Kidney capillary endothelial cell (primary cell): ENCODE measurements at regions not wholly inside any gene's neighbourhood (a gene's known extent, or its start where the extent isn't known, plus 50 kb on each side); places are given as distances from the start of the nearest gene placed in this dataset.

Experiments used
- DNase-seq: peaks from one replicate; pipeline ENCODE4 v3.0.0-alpha.2; 2018; ENCODE audit warnings: low spot score

DNA sequence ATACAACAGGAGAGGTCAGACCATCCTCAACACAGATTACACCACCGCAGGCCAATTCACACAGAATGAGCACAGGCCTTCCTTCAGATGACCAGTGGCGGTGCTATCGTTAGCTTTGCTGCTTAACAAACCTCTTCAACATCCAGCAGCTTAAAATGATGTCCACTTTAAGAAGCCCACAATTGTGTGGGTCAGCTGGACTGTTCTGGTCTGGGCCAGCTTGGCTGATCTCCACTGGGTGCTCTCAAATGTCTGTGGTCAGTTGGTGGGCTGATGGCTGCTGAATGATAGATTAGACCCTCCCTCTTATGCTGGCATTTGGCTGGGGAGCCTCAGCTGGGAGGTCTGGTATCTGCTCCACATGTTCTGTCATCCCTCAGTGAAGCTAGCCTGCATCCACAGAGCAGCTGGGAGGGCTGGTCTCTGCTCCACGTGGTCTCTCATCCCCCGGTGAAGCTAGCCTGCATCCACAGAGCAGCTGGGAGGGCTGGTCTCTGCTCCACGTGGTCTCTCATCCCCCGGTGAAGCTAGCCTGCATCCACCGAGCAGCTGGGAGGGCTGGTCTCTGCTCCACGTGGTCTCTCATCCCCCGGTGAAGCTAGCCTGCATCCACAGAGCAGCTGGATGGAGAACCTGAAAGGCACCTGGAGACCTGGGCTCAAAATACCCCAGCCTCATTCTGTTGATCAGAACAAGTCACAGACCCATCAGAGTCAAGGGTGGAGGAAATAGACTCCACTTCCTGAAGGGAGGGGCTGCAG lies 203.6 kb upstream of the DIO3 start:
- no peak for DNase-seq

DNA sequence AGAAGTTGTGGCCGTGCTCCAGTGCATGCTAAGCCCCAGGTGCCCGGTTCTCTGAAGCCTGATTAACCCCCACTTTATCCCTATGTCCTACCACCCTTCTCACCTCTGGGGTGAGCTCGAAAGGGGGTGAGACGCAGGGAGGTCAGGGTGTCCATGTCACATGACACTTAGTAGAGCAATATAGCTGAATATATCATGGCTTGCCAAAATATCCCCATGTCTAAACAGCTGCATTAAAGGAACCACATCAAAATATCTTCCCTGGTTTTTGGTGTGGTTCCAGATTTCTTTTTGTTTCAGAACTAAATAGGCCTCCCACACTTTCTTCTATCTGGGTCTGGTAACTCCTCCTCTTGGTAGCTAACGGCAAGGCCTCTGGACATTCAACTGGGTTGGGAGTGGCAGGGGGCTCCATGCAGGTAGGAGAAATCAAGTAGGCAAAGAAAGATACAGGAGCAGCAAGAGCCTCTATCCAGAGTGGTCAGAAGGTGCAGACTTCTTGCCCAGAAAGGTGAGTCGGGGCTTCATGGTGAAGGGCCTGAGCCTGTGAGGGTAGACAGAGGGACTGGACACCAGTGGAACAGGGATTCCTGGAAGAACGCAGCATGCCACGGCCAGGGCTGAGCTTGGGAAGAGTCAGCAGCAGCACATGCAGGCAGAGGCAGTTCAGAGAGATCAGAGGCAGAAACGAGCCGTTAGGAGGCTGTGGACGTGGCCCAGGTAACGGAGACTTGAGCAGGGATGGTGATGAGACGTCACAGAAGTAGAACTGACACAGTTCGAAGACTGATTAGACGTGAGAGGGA lies 202.8 kb upstream of the DIO3 start:
- DNase-seq = no peak

DNA sequence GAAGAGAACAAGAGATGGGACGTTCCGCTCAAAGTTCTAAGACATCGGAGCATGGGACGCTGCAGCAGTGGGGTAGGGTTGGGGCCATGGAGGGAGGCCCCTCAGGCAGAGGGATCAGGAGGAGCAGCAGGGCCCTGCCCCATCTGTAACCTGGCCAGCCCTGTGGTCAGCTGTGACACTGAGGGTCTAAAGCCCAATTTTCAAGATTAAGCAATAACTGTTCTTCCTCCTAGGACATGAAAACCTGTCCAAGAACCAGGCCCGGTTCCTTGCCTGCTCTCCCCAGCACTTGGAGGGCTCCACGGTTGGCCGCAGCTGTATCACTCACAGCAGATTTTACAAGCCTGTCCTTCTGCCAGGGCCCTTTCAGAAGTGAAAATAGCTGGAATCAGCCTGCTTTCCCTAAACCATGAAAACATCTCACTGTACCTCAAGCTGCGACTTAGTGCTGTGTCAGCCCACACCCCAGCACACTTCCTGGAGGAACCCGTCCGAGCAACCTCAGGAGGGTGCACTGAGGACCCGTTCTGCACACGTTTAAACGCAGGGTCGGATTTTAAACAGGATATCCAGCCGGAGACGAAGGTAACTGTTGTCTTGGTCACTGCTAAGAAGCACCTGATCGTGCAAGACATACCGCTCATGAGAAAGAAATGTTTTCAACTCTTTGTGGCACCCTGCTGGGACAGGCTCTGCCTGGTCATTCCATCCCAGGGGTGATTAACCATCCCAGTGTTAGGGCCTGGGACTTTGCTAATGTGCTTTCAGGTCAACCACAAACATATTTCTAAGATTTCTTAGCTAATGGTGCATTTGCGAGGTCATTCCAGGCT lies 201.9 kb upstream of the DIO3 start:
- DNase-seq = no peak

DNA sequence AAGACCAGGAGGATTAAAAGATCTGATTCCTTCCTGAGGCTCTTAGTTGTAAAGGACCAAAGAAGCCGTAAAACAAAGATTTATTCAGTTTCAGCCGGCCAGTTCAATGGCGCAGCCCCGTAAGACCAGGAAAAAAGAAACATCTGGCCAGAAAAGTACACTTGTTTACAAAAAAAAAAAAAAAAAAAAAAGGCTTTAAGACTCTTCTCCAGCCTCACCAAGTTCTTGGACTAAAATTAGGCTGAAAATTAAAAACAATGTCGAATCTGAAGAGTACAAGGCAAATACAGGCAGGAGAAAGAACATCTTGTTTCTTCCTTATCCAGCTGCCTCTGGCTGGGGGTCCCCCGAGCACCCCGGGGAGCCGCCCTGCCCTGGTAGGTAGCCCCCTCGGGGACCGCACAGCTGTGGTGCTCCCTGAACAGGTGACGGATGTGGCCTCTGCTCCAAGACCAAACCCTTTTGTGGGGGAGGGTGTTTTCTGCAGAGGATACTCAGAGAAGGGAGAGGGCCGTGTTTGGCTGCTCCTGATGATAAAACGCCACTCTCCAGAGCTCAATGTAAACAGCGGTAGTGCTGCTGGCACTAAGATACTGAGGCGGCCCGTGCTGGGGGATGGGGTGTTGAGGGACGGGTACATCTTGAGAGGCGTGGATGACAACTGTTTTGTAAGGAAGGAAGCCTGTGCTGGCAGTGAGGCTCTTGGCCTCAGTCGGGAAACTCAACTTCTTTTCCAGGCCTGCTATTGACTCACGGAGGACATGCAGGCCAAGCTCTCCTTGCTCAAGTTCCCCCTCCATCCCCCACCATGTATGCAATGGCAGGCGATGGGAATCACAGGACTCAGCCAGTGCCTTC lies 201.0 kb upstream of the DIO3 start:
- DNase-seq = no peak

DNA sequence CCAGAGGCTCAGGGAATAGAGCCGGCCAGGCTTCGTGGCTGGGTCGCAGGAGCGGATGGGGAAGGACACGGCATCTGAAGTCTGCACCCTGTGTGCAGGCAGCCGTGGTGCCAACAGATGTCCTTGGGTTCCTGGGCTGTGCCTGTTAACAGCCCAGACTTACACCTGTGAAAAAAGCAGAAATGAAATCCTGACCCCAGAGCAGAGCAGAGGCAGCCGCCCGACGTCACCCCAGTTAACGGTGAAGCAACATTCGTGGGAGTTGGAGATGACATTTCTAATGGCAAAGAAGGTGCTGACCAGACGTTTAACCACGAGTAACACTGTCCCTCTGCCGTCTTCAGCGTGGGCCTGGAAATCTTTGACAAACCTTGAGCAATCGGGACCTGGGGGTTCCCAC lies 200.3 kb upstream of the DIO3 start:
- DNase-seq = no peak

DNA sequence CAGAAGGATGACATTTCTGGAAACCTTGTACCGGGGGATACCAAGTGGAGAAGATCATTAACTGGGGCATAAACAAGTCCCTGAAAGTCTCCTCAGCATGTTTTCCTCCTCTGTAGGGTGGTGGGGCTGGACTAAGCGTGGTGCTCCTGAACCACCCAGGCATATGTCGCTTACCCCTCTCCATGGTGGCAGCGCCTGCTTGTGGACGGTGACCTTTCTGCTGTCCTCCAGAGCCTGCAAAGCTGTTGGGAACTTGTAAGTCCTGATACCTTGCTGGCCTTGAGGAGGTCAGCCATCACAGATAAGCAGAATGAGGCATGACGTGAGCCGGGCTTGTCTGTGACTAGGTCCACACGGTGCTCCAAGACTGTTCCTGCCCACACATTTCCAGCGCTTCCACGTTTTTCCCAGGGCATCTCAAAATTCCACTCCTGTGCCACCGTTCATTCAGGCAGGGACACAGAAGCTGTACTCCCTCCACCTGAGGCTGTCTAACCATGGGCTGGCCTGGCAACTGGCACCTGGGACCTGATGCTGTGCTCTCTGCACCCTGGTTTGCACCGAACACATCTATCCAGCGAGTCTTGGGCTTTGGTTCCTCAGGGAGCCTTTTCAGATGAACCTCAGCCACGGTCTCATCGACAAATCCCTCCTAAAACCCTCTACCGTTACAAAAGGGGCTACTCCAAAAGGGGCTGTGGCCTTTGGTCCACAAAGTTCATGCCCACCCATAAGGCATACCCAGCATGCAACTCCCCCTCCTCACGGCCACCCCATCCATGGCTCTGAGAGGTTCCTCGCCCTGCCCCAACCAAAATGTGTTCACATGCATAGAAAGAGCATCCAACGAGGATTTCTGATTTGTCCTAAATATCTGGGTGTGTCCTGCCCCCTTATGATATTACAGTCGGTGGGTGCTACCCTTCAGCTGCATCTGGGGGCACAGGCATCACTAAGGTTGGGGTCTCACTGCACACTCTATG lies 199.6 kb upstream of the DIO3 start:
- DNase-seq = no peak

DNA sequence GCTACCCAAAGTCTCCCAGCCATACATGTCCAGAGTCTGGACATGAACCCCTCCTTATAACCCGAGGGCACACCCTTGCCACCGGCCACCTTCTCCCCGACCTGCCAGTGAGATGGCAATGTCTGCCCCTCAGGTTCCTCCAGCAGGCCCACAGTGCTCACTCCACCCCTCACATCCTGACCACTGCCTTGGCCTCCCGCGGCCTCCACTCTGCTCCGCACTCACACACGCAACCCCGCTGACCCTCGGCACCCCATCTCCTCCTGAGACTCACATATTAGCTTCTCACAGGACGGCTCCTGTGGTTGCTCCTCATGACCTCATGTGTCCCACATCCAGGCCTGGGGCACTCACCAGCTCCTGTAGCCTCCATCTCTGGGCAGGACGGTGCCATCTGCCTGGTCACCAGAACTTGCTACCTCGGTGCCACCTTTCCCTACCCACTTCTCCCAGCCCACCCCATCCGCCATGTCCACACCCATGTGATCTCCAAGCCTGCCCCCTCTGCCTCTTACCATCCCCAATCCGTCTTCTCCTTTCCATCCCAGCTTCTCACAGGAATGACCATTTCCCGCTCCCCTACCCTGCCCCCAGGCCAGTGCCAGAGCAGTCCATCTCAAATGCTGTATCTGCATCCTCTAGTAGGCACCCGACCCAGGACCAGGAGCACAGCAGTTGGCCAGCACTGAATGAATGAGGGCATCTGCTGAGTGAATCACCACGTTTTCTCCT lies 198.6 kb upstream of the DIO3 start:
- DNase-seq = no peak

DNA sequence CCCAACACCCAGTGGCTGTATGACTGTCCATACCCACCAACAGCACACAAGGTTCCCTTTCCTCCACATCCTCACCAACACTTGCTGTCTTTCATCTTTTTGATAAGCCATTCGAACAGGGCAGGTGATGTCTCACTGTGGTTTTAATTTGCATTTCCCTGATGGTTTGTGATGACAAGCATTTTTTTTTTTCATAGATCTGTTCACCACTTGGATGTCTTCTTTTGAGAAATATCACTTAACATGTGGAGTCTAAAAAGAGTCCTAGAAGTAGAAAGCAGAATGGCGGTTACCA lies 198.1 kb upstream of the DIO3 start:
- DNase-seq = no peak

DNA sequence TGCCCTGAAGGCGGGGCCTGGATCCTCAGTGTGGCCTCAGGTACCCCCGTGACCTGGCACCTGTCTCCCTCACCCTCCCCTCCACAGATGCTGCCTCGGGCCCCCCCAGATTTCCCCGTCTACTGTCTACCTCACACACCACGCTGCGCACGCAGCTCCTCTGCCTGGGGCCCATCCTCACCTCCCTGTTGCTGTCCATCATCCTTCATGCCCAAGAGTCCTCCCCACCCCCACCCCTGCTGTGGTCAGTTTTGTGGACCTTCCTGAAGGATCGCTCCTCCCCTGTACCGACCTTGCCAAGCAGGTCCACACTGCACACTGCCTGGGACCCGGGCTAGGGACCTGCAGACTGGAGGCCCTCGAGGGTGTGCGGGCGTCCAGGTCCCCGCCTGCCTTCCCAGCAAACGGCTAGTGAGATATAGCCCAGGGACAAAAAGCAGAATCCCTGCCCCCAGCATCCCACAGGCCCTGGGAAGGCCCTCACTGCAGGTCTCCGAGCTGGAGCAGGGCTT lies 197.4 kb upstream of the DIO3 start:
- DNase-seq = no peak

DNA sequence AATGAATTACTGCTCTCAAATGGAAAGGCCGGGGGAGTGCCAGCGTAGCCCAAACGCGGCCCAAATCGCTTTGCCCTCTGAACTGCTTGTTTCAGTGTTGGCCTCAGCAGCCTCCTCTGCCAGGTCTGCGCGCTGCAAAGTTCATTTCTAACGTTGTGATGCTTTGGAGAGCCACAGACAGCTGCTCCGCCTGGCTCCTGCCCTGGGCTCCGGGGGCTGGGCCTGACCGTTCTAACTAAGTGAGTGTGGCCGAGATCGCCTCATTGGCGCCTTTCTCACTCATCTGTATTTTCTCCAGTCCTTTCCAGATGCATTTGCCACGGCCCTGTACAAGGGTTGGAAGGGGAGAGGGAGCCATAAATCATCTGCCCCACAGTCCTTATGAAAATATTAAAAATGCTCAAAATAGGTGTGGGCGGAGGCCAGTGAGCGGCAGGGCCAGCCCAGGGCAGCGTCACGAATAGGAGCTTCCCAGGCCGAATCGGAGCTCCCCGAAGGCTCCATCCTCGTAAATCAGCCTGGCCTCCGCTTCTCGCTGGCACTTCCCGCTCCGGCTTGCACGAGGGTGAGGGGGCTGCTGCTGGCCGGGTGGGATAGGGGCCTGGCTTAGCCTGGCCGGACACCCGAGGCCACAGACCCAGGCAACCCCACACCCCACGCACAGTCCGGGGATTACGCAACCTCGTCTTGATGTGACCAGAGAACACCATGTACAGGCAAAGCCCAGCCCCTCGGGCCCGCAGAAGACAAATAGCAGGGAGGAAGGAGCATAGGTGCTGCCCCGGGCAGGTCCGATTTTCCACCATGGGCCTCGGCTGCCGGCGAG lies 196.6 kb upstream of the DIO3 start:
- no peak for DNase-seq

DNA sequence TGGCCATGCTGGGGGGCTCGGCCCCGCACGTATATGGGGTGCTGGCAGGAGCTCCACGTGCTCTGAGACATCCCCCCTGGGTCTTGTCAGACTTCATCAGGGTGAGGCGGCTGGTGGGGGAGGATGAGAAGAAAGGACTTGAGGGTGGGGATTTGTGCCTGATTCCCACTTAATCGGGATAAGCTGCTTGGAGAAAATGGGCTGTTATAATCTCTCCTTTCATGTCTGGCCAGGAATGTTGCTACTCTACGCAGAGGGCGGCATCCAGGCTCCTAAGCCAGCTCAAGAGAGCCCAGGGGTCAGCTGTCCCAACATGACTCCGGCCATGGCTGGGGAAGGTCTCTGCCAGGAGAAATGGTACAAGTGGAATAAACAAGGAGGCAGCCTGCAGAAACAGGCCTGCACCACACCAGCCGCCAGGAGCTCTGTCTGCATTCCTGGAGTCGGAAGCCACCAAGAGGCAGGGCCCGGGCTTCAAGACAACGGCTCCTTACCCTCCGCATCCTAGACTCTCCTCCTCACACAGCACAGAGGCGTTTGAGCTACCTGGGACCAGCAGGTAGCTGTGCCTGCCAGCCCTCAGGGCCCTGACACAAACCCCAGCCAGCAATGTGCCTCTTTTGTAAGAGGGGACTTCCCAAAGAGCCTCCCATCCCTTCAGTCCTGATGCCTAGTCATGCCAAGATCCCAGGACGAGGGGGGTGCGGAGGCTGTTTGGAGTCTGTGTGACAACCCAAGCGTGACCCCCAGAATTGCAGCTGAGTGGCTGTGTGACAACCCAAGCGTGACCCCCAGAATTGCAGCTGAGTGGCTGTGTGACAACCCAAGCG lies 195.8 kb upstream of the DIO3 start:
- no peak for DNase-seq

DNA sequence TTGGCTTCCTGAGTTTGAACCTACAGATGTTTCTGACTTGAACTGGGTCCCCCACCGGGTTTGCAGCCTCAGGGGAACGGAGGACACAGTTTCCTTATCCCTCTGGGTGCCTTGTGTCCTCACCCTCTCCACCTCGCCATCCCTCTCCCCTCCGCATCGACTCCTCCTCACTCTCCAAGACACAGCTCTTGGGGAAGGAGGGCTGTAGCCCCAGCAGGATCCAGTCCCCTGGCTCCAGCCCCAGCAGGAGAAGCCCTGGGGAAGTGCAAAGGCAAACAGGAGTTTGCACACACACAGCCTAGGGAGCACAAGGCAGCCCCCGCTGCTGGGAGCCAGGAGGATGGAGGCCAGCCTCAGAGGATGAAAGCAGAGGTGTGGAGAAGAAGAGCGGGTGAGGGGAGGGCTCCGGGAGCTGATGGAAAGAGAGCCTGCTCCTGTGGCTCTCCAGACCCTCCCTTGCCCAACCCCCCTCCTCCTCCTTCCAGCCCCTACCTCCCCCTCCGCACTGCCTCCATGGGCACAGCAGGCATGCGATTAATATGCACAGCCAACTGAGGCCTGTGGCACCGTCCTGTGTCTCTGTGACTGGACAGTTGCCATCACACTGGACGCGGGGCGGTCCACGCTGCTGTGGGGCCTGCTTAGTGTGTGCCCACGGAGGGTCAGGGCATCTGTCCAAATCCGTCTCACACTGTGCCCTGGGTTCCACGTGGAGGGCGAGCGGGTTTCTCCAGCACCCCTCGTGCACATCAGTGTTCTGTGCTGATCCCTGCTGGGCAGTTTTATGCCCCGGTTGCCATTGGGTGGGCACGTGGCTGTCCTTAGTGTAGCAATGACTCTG lies 193.7 kb upstream of the DIO3 start:
- DNase-seq = no peak

DNA sequence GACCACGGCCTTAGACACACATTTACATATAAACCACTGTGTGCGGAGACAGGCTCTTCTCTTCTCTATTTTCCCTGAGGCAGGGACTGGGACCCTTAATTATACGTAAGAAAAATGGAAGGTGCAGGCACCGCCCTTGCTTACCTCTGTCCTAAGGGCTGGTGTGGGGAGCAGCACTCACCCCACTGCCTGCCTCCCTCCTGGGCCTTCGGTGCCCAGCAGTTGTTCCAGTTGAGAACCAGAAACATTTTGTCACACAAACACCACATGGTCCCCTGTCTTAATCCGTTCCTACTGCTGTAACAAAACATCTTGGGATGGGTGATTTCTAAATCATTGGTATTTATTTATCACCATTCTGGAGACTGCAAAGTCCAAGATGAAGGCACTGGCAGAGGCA lies 192.7 kb upstream of the DIO3 start:
- DNase-seq = no peak

DNA sequence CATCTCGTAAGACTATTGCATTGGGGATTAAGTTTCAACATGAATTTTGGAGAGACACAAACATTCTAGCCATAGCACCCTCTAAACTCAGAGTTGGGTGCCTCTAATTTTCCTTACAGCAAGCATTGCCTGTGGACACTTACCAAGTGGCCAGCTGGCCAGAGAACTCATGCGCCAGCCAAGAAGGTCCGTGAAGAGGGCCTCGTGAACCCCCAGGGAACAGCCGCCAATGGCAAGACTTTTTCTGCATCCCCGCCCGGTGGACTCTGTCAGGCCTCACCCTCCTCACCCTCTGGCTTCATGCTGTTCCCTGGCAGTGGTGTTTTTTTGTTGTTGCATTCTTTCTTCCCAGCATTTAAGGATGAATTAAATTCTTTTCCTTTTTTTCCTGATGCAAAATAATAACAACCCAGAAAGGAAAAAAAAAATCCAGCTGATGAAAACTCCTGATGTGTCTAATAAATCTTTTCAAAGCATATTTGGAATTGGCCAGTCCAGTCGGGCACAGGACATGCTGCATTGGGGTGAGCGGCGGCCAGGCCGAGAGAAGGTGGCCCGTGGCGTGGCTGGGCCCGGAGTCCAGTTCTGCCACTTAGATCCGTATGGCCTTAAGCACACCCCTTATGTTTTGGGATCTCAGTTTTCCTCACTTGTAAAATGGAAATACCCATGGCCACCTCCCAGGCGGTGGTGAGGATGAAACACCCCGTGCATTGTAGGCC lies 191.9 kb upstream of the DIO3 start:
- no peak for DNase-seq

DNA sequence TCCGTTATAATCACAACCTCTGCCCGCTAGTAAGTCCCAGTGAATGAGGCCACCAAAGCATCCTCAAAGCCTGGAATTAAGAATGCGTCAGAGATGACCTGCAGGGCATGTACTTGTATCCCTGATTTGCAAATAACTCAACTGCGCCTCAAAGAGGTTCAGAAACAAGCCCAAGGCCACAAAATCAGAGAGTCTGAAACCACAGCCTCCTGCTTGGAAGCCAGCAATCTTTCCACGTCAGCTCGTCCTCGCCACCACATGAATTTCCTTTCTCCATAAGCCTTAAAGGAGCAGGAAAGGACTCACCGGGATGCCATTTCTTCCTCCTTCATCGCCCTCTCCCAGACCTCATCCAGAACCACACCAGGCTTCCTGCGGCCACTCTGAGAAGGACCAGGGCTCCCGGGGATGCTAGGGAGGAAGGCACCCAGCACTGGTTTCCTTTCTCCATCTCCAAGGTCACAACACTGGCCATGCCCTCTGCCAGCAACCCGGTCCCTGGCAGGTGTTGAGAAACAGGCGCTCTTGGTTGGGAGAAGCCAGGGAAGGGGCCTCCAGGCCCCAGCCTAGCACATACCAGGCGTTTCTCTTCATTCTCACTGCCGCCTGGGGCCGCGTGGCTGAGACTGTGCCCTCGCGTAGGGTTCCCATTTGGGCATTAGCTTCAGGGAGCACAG lies 191.2 kb upstream of the DIO3 start:
- no peak for DNase-seq
